HG03066 (cell line): ENCODE measurements at regions not wholly inside any gene's neighbourhood (a gene's known extent, or its start where the extent isn't known, plus 50 kb on each side); places are given as distances from the start of the nearest gene placed in this dataset.
"Not testable (repeated sequence)": the region's sequence is repeated elsewhere in the genome, so short reads cannot be mapped to it uniquely, and the experiment has no call there.

Experiments used
- ATAC-seq: cut with Tn5 transposase; IDR thresholded peaks from one replicate; pipeline ENCODE4 v1.9.1; 2021; ENCODE audit warnings: low read depth; ENCODE audit not compliant: unreplicated experiment

GRCh38 chr10:7070950-7071349, 339.9 kb downstream of the SFMBT2 start:
- ATAC-seq: no peak

DNA sequence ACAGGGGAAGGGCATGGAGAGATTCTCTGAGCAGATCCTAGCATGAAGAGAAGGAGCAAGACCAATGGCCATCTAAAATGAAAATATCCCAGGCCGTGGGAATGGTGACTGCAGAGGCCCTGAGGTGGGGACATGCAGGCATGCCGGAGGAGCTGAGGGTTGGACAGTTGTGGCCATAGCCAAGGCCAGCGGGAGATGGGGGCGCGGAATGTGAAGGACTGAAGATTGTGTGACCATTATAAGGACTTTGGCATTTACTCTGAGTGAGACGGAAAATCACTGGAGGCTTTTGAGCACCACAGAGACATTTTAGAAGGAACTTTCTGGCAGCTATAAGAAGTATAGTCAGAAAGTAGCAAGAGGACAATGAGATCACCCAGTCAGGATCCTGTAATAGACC, 341.1 kb downstream of the SFMBT2 start:
- ATAC-seq: no peak

DNA sequence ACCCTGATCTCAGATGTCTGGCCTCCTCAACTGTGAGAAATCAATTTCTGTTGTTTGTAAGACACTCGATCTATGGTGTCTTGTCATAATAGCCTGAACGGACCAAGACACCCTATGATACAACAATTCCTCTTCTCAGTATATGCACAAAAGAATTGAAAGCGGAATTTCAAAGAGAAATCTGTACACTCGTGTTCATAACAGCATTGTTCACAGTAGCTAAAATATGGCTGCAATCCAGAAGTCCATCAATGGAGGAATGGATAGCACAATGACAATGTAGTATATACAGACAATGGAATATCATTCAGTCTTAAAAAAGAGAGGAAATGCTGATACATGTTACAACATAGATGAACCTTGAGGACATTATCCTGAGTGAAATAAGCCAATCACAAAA, 354.6 kb downstream of the SFMBT2 start:
- ATAC-seq: no peak

DNA sequence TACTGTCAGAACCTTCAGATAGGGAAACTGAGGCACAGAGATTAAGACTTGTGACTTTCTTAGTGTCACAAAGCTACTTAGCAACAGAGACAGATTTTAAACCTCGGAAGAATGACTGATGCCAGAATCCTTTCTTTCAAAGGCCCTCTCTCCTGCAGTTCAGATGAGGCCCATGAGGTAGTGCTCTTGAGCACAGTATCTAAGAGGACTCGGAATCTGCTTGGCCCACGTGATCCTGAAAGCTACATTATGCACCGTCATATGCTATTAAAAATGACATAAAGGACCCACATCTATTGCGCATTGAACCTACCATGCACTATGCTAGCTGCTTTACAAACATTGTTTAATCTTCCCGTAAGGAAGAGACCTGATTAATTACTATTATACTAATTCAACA, 355.9 kb downstream of the SFMBT2 start:
- no peak for ATAC-seq

DNA sequence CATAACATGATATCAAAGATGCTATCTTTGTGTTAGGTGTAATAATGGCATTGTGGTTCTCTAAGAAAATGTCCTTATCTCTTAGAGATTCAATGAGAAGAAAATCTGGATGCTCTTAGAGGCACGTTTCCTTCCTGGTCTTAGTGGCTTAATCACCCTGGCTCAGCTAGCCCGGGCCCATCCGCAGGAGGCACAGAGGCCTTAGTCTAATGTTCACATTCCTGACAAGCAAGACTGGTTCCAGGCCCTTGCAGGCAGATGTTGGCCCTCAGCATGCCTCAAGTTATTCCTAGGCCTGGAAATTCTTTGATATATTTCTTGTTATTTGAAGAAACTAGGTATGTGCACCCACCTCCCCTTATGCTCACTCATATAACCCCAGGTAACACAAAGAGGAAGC, 357.6 kb downstream of the SFMBT2 start:
- no peak for ATAC-seq

- ATAC-seq: not testable (repeated sequence)
Measured at GRCh38 chr10:7050024-7050423, 360.8 kb downstream of the SFMBT2 start.

GRCh38 chr10:7048061-7048460, 362.8 kb downstream of the SFMBT2 start:
- no peak for ATAC-seq

DNA sequence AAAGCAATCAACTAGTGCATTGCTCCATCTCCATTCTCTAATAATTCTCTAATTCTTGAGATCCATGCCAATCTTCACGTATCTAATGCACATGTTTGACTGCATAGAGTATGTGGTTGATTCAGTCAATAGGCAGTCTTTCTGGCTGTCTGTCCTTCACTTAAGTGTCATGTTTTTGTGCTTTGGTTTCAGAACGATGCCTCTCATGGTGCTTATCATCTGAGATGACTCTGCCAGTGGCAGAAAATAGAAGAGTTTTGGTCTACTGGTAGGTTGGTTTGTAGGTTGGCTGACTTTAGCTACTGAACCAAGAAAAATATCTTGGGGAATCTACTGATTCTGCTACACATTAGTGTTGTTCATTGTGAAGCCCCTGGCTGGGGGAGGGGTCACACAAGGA, 364.2 kb downstream of the SFMBT2 start:
- ATAC-seq: peak; percentile 51

GRCh38 chr10:7045891-7046599, 364.8 kb downstream of the SFMBT2 start:
- peak; percentile 83 for ATAC-seq

GRCh38 chr10:7043055-7043653, 367.7 kb downstream of the SFMBT2 start:
- no peak for ATAC-seq

- ATAC-seq: no peak
Measured at GRCh38 chr10:7042419-7043054, 368.3 kb downstream of the SFMBT2 start.

- ATAC-seq: no peak
Measured at GRCh38 chr10:7042000-7042399, 368.8 kb downstream of the SFMBT2 start.

GRCh38 chr10:7040681-7041080, 370.2 kb downstream of the SFMBT2 start:
- no peak for ATAC-seq

DNA sequence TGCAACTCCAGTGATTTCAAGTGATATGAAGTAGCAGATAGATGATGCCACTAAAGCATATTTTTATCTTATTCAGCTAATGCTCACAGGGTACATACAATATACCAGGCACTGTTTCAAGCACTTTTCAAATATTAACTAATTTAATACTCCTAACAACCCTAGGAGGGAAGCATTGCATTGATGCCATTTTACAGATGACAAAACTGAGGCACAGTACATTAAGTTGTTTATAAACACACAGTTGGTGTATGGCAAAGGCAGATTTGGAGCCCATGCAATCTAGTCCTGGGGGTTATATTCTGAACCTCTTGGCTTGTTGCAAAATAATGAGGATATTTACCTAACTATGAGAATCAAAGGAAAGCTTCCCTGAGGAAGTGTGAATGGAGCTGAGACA, 371.0 kb downstream of the SFMBT2 start:
- no peak for ATAC-seq

GRCh38 chr10:7038416-7038815, 372.4 kb downstream of the SFMBT2 start:
- no peak for ATAC-seq

GRCh38 chr10:7037434-7037833, 373.4 kb downstream of the SFMBT2 start:
- ATAC-seq: not testable (repeated sequence)

DNA sequence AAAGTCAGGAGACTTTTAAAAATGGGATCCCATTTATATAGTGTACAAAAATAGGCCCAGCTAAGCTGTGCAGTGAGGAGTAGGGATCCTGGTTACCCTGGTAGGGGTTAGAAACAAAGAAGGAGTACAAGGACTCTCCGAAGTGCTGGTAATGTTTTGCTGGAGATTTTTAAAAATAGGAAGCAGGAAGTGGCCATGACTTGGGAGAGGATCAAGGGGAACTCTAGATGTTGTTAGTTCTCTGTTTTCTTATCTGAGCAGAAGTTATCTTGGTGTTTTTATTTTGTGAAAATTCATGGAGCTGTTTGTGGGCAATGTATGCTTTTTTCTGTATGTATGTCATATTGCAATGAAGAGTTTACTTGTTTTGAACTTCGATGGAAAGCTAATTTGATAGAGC, 373.9 kb downstream of the SFMBT2 start:
- ATAC-seq: no peak

- ATAC-seq: no peak
Measured at GRCh38 chr10:7035126-7035761, 375.6 kb downstream of the SFMBT2 start.

DNA sequence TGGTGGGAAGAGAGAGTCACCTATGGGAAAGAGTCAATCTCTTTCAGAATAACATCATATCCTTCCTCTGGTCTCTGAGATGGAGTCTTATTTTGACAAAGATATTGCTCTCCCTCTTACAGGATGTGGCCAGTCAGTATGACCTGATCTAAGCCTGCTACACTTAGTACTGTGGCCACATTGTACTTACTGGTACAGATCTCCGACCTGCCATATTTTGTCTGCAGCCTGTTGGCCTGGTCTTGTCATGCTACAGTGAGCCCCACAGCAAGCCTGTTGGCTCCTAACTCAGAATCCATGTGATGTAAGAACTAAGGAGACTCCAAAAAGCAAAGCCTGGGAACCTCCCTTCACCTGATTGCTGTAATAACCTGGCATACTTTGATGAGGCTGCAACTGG, 377.8 kb downstream of the SFMBT2 start:
- no peak for ATAC-seq

DNA sequence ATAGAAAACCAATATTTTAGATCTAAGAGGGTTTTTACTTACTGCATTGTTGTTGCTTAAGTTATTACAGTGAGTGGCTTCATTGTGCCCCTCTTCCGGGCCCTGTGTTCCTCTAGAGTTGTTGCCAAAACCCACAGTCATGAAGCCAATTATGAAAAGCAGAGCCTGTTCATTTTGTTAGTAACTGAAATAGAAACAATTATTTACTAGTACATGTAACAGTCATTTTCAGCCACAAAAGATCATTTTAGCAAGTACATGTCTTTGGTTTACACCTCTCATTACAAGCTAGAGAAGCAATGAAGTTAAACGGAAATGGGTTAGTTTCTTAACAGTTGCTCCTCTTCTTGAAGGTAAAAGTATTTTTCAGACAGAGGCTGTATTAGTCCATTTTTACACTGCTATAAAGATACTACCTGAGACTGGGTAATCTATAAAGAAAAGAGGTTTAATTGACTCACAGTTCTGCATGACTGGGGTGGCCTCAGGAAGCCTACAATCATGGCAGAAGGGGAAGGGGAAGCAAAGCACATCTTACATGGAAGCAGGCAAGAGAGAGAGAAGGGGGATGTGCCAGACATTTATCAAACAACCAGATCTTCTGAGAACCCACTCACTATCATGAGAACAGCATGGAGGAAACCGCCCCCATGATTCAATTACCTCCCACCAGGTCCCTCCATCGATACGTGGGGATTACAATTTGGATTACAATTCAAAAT, 380.5 kb downstream of the SFMBT2 start:
- ATAC-seq: no peak

DNA sequence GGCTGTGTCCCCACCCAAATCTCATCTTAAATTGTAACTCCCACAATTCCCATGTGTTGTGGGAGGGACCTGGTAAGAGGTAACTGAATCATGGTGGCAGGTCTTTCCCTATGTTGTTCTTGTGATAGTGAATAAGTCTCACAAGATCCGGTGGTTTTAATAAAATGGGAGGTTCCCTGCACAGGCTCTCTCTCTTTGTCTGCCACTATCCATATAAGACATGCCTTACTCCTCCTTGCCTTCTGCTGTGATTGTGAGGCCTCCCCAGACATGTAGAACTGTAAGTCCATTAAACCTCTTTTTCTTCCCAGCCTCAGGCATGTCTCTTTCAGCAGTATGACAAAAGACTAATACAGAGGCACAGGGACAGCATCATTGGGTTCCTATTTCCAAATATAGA, 381.2 kb downstream of the SFMBT2 start:
- ATAC-seq: no peak
